ENCODE measurements at regions not wholly inside any gene's neighbourhood (a gene's known extent, or its start where the extent isn't known, plus 50 kb on each side); places are given as distances from the start of the nearest gene placed in this dataset.
"Not testable (repeated sequence)": the region's sequence is repeated elsewhere in the genome, so short reads cannot be mapped to it uniquely, and the experiment has no call there.

DNA sequence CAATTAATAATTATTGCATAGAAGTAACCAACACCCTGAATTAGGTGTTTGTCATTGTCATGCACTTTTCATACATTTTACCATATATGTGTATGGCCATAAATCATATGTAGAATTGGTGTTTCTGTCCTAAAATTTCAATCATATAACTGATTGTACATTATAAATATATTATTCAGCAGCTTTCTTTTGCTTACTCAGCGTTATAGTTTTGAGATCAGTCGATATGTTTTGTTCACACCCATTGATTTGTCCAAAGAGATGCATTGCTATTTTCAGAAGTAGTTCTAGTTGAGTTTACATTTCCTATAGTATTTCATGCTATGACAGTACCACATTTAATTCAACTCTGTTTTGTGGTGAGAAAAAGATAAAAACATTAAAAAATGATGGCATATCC lies 50.5 kb upstream of the PARP4 start:
- H3K27ac Mint-ChIP-seq = no peak overlapping the region
- H3K4me1 Mint-ChIP-seq = peaks cover 10% of the 10 kb centered on the region
- H3K27me3 Mint-ChIP-seq = peaks cover 20% of the 10 kb centered on the region
- DNase-seq (no peak), ATAC-seq (no peak)
- H3K36me3 Mint-ChIP-seq (ENCODE audit: low read depth) = no peaks in the 10 kb centered on the region
- CTCF ChIA-PET = no interaction called here
- intact Hi-C loops (cut with DNase I, micrococcal nuclease) = no loop called here
- no peak overlapping the region for H3K4me3 Mint-ChIP-seq
- H3K9me3 Mint-ChIP-seq (ENCODE audit: low read depth) = no peaks in the 10 kb centered on the region
- POLR2A ChIA-PET = no interaction called here

DNA sequence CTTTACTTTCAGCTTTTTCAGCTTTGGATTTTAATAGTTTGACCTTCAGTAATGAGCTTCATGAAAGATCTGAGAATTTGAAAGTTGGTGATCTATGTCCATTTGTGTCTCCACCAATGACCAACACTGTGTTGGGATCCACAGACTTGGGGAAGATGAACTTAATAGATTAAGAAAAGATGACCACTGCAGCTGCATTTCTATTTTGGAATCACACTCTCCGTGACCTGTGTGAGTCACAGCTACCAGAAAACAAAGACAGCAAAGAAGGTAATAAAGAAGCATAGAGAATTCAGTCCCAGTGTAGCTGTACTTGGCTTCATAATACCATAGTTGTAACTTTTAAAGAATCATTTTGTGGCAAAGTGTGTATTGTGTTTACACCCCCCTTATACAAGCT lies 51.4 kb upstream of the PARP4 start:
- Mint-ChIP-seq H3K27me3 (peaks cover 13% of the 10 kb centered on the region), H3K4me1 (peaks cover 10% of the 10 kb centered on the region)
- POLR2A ChIA-PET; H3K36me3 Mint-ChIP-seq (ENCODE audit: low read depth); intact Hi-C loops (cut with DNase I, micrococcal nuclease); H3K27ac Mint-ChIP-seq; H3K4me3 Mint-ChIP-seq; DNase-seq; ATAC-seq; H3K9me3 Mint-ChIP-seq (ENCODE audit: low read depth): not testable (repeated sequence)
- CTCF ChIA-PET = interaction anchor here (1.1 kb wide), 1 partner anchor 109 kb away, joined by 3 read pairs; no protein-coding TSS in a partner anchor

DNA sequence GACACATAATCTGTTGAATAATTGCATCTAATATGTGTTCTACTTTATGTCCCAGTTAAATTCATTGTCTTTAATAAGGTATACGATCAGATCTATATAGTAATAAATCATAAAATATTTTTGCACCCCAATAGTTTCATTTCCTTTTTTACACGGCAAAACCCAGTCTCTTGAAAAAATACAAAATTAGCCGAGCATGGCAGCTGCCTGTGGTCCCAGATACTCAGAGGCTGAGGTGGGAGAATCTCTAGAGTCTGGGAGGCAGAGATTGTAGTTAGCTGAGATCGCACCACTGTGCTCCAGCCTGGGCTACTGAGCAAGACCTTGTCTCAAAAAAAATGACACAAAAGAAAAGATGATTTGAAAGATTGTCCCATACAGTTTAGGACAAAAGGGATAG lies 52.3 kb upstream of the PARP4 start:
- no peak overlapping the region for H3K27ac Mint-ChIP-seq
- H3K9me3 Mint-ChIP-seq (ENCODE audit: low read depth) = no peaks in the 10 kb centered on the region
- H3K36me3 Mint-ChIP-seq (ENCODE audit: low read depth) = no peaks in the 10 kb centered on the region
- H3K4me1 Mint-ChIP-seq = peaks cover 2% of the 10 kb centered on the region
- DNase-seq = no peak
- CTCF ChIA-PET = interaction anchor here (0.7 to 1.1 kb wide), 2 partner anchors 108 to 339 kb away, joined by 3 read pairs; no protein-coding TSS in a partner anchor
- intact Hi-C loops (cut with DNase I, micrococcal nuclease) = no loop called here
- peaks cover 4% of the 10 kb centered on the region for H3K27me3 Mint-ChIP-seq
- POLR2A ChIA-PET = no interaction called here
- no peak overlapping the region for H3K4me3 Mint-ChIP-seq
- no peak for ATAC-seq

DNA sequence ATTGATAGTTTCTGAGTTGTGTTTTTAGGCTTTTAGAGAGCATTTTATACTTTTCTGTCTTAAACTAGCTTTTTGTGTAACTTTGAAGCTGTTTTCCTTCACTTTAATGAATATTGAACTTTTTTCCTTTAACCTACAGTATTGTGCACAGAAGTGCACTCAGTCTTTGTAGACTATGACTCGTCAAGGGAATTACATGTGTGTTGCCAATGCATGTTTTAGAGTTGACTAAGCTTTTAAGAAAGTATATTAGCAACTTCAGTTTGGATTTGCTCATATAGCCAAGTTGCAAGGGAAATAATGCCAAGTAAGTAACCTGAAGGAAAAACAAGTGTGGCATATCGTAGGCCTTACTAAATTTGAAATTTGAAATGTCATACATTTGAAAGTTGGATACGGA lies 55.0 kb upstream of the PARP4 start:
- H3K27me3 Mint-ChIP-seq; POLR2A ChIA-PET; H3K36me3 Mint-ChIP-seq (ENCODE audit: low read depth); H3K9me3 Mint-ChIP-seq (ENCODE audit: low read depth); H3K4me1 Mint-ChIP-seq; H3K4me3 Mint-ChIP-seq; intact Hi-C loops (cut with DNase I, micrococcal nuclease); H3K27ac Mint-ChIP-seq; DNase-seq: not testable (repeated sequence)
- peak; percentile 61 for ATAC-seq
- CTCF ChIA-PET = interaction anchor here (0.6 to 1.5 kb wide), 2 partner anchors 12 to 490 kb away, joined by 4 read pairs; no protein-coding TSS in a partner anchor

DNA sequence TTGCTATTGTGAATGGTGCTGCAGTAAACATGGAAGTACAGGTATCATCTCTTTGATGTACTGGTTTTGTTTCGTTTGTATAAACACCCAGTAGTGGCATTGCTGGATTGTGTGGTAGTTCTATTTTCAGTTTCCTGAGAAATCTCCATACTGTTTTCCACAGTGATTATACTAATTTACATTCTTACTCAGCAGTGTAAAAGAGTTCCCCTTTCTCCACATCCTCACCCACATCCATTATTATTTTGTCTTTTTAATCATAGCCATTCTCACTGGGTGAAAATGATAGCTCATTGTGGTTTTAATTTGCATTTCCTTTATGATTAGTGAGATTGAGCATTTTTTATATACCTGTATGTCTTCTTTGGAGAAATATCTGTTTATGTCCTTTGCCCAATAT lies 62.3 kb upstream of the PARP4 start:
- H3K27ac Mint-ChIP-seq = no peak overlapping the region
- DNase-seq (no peak), ATAC-seq (peak; percentile 80)
- H3K36me3 Mint-ChIP-seq (ENCODE audit: low read depth) = peaks cover 6% of the 10 kb centered on the region
- intact Hi-C loops (cut with DNase I, micrococcal nuclease) = loop anchor here in 1 of 2 experiments (2.0 to 5.0 kb wide), 2 partner anchors 64 to 107 kb away; partner anchors contain the start of gene ATP12A
- no peak overlapping the region for H3K4me3 Mint-ChIP-seq
- H3K27me3 Mint-ChIP-seq = peaks cover 5% of the 10 kb centered on the region
- peaks cover 16% of the 10 kb centered on the region for H3K4me1 Mint-ChIP-seq
- CTCF ChIA-PET = interaction anchor here (1.0 to 1.8 kb wide), 3 partner anchors 110 to 172 kb away, joined by 3 to 8 read pairs (median 5); no protein-coding TSS in a partner anchor
- POLR2A ChIA-PET = interaction anchor here (0.6 kb wide), 1 partner anchor 1826 kb away, joined by 3 read pairs; no protein-coding TSS in a partner anchor
- peaks cover 11% of the 10 kb centered on the region for H3K9me3 Mint-ChIP-seq (ENCODE audit: low read depth)

DNA sequence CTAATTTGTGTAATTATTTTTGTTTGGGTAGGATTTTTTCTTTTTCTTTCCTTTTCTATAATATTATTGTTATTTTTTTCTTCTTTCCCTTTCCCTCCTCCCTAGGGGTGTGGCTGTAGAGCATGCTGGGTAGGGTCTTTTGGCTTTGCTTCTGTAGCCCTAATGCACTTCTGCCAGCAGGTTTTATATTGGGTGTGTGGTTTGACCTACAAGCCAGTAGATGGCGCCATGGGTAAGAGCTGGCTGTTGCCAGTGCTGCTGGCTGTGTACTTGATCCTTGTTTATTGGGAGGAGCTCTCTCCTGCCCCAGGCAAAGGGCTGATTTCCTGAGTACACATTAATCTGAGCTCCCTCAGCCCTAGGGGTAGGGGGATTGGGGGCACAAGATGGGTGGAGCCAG lies 67.7 kb upstream of the PARP4 start:
- H3K4me1 Mint-ChIP-seq = peaks cover 15% of the 10 kb centered on the region
- CTCF ChIA-PET = interaction anchor here (0.7 to 1.6 kb wide), 10 partner anchors 38 to 153 kb away, joined by 3 to 10 read pairs (median 3); no protein-coding TSS in a partner anchor
- ATAC-seq; H3K27ac Mint-ChIP-seq; H3K36me3 Mint-ChIP-seq (ENCODE audit: low read depth); DNase-seq; POLR2A ChIA-PET; H3K27me3 Mint-ChIP-seq; H3K4me3 Mint-ChIP-seq: not testable (repeated sequence)
- peaks cover 11% of the 10 kb centered on the region for H3K9me3 Mint-ChIP-seq (ENCODE audit: low read depth)
- intact Hi-C loops (cut with DNase I, micrococcal nuclease) = loop anchor here (1.0 to 5.0 kb wide), 5 partner anchors 91 to 387 kb away; no protein-coding TSS in a partner anchor

DNA sequence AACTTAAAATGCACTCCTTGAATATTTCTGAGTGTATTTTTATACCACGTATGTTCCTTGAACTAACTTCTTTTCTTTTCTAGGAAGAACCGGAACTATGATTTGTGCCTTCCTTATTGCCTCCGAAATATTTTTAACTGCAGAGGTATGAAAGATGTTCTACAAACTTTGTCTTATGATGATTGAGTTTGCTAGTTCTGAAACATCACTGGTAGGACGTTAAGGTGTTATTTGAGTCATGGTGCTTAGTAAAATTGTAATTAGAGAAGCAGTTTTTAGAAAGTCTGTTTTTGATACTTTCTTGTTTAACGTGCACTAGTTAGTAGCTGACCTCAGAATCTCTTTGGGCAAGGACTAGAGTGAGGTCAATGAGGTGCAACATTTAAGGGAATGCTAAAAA lies 69.0 kb upstream of the PARP4 start:
- H3K9me3 Mint-ChIP-seq (ENCODE audit: low read depth); ATAC-seq; DNase-seq; CTCF ChIA-PET; H3K36me3 Mint-ChIP-seq (ENCODE audit: low read depth); H3K27ac Mint-ChIP-seq; H3K27me3 Mint-ChIP-seq; H3K4me3 Mint-ChIP-seq; H3K4me1 Mint-ChIP-seq; POLR2A ChIA-PET: not testable (repeated sequence)
- intact Hi-C loops (cut with DNase I, micrococcal nuclease) = loop anchor here (1.0 to 5.0 kb wide), 4 partner anchors 91 to 387 kb away; no protein-coding TSS in a partner anchor

DNA sequence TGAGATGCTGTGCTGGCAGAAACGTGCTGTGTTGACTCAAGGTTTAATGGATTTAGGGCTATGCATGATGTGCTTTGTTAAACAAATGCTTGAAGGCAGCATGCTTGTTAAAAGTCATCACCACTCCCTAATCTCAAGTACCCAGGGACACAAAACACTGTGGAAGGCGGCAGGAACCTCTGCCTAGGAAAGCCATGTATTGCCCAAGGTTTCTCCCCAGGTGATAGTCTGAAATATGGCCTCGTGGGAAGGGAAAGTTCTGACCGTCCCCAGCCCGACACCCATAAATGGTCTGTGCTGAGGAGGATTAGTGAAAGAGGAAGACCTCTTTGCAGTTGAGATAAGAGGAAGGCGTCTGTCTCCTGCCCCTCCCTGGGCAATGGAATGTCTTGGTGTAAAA lies 79.1 kb upstream of the PARP4 start:
- H3K9me3 Mint-ChIP-seq (ENCODE audit: low read depth); intact Hi-C loops (cut with DNase I, micrococcal nuclease); ATAC-seq; POLR2A ChIA-PET; H3K27ac Mint-ChIP-seq; H3K4me1 Mint-ChIP-seq; H3K27me3 Mint-ChIP-seq; CTCF ChIA-PET; H3K36me3 Mint-ChIP-seq (ENCODE audit: low read depth); DNase-seq; H3K4me3 Mint-ChIP-seq: not testable (repeated sequence)

DNA sequence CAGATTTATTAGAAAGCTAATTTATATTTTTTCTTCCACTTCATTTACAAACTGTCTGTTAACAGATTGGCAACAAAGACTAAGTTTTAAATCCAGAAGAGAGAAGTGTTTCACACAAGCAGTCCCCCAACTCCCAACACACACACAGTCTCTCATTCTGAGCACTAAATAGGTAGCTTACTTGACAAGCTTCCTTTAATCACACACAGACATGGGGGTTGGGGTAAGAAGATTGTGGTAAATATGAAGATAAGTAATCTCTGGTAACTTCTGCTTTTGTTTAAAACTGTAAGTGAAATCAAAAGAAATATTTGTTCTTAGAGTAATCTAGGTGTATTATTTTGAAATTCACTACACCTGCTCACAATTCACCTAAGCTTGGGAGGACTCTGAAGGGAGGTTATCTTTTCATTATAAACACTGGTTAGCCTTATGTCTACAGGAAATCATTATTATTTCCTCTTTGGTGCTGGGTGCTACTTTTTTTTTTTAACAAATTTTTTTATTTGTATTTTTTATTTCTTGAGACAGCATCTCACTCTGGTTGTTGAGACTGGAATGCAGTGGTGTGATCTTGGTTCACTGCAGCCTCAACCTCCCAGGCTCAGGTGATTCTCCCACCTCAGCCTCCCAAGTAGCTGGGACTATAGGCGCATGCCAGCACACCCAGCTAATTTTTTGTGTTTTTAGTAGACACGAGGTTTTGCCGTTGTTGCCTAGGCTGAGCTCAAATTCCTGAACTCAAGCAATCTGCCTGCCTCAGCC lies 82.1 kb upstream of the ATP12A start:
- H3K27ac Mint-ChIP-seq = peak overlapping the region; percentile 47
- CTCF ChIA-PET = interaction anchor here (0.8 to 0.9 kb wide), 2 partner anchors 83 to 331 kb away, joined by 3 to 4 read pairs; no protein-coding TSS in a partner anchor
- H3K4me1 Mint-ChIP-seq = peaks cover 54% of the 10 kb centered on the region
- H3K4me3 Mint-ChIP-seq; H3K9me3 Mint-ChIP-seq (ENCODE audit: low read depth); POLR2A ChIA-PET; DNase-seq; H3K27me3 Mint-ChIP-seq; ATAC-seq; H3K36me3 Mint-ChIP-seq (ENCODE audit: low read depth): not testable (repeated sequence)
- intact Hi-C loops (cut with DNase I, micrococcal nuclease) = loop anchor here in 1 of 2 experiments (2.0 kb wide), 1 partner anchor 355 kb away; no protein-coding TSS in a partner anchor

DNA sequence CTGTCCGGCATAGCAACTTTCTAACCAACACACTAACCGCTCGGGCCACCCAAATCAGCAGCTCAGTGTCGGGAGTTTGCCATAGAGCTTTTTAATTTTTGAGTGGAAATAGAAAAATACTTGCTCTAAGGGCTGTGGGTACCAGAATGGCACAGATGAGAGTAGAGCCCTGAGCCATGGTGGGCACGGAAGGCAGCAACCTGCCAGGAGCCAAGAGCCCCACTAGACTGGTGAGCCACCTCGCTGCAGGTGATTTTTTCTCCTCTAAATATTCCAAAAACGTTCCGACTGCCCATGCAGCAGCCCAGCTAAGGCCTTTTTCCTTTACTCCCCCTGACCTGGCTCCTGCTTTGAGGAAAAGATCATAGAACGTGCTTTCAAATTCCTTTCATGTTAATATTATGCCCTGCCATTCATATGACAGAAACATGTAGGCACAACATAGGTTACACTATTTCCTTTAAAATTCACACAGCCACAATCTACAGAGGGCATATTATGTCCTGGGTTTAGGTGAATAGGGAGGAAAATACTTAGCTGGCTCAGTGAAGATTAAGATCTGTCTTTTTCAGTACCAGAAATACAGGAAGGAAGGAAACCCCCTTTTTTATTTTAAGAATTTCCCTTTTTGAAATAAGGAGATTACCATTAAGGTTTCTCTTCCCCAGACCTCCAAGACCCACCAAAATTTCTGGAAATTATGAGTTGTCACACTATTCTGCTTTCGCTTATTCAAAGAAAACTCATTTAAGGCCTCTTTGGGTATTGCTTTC lies 81.0 kb upstream of the ATP12A start:
- Mint-ChIP-seq H3K4me1 (peaks cover 55% of the 10 kb centered on the region), H3K36me3 (ENCODE audit: low read depth) (peaks cover 13% of the 10 kb centered on the region), H3K27me3 (peaks cover 14% of the 10 kb centered on the region), H3K27ac (peak overlapping the region; percentile 74)
- POLR2A ChIA-PET; H3K4me3 Mint-ChIP-seq; DNase-seq; H3K9me3 Mint-ChIP-seq (ENCODE audit: low read depth); intact Hi-C loops (cut with DNase I, micrococcal nuclease): not testable (repeated sequence)
- peak; percentile 61 for ATAC-seq
- CTCF ChIA-PET = interaction anchor here (0.9 kb wide), 1 partner anchor 332 kb away, joined by 3 read pairs; no protein-coding TSS in a partner anchor

DNA sequence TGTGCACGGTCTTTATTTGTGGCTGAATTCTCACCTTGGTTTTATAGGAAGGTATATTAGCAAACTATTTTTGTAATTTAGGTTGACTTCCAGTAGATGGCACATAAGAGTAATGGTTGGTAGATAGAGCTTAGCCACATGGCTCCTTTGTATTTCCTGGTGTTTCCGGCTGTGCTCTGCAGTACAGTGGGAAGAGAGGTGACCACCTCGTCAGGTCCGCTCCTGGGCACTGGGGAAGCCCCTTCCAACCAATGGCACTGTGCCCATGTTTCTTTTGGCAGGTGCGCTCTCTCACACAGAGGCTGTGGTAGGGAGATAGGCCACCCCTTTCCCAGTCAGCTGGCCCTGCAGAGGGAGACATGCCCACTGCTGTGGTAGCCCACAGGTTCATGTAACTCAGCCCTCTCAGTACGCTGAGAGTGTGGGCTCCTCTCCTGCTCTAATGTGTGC lies 74.3 kb upstream of the ATP12A start:
- peaks cover 8% of the 10 kb centered on the region for H3K9me3 Mint-ChIP-seq (ENCODE audit: low read depth)
- intact Hi-C loops (cut with DNase I, micrococcal nuclease) = loop anchor here (1.0 to 10.0 kb wide), 4 partner anchors 65 to 122 kb away; no protein-coding TSS in a partner anchor
- peak; percentile 90 for ATAC-seq

More for the DNA sequence above, 74.3 kb upstream of the ATP12A start:
- Mint-ChIP-seq H3K36me3 (ENCODE audit: low read depth) (peaks cover 14% of the 10 kb centered on the region), H3K27ac (peak overlapping the region; percentile 65), H3K4me3 (no peak overlapping the region), H3K4me1 (peaks cover 32% of the 10 kb centered on the region), H3K27me3 (peaks cover 15% of the 10 kb centered on the region)
- ChIA-PET CTCF (interaction anchor here (0.7 to 3.1 kb wide), 23 partner anchors 10 to 290 kb away, joined by 3 to 31 read pairs (median 4); no protein-coding TSS in a partner anchor), POLR2A (interaction anchor here (0.6 kb wide), 1 partner anchor 20 kb away, joined by 4 read pairs; no protein-coding TSS in a partner anchor)
- DNase-seq = peak; percentile 26
